IMR-90 (cell line): ENCODE measurements at regions not wholly inside any gene's neighbourhood (a gene's known extent, or its start where the extent isn't known, plus 50 kb on each side); places are given as distances from the start of the nearest gene placed in this dataset.

ENCODE experiments used
- ATAC-seq: fragments of 200-7000 bp; cut with Tn5 transposase; 2 replicates; pipeline ENCODE4 v1.9.1; 2020; ENCODE audit warnings: low read depth, mild to moderate bottlenecking, moderate library complexity
- BruUV-seq: library from RNA; stranded (reverse); fragments of 400-500 nt; replicated peaks from 2 replicates; lab custom pipeline; 2021; lab: Mats Ljungman, UMichigan
- CTCF ChIA-PET: fragments of 300-600 bp; formaldehyde crosslinking; extraction: SDS; loops from one replicate; lab custom pipeline; 2021; ENCODE audit warnings: antibody characterized with exemption; lab: Yijun Ruan, JAX
- POLR2A ChIA-PET: fragments of 300-600 bp; sonication (Branson Sonifier 250); formaldehyde crosslinking; loops from one replicate; lab custom pipeline; 2022; ENCODE audit warnings: antibody characterized with exemption; ENCODE audit not compliant: unreplicated experiment; lab: Charles Lee
- DNase-seq: peaks from one replicate; pipeline ENCODE4 v3.0.0; 2013
- H2AFZ ChIP-seq: replicated peaks from 2 replicates; pipeline ENCODE3; 2013; ENCODE audit warnings: low read length, mild to moderate bottlenecking; ENCODE audit not compliant: poor library complexity
- H2AK5ac ChIP-seq: 2 replicates; pipeline ENCODE4 v1.6.1; 2013; ENCODE audit warnings: low read depth, low read length, inconsistent platforms
- H2AK9ac ChIP-seq: replicated peaks from 2 replicates; pipeline ENCODE3; 2013; ENCODE audit warnings: mild to moderate bottlenecking, low read depth, low read length, moderate library complexity; ENCODE audit not compliant: poor library complexity
- H2BK120ac ChIP-seq: 2 replicates; pipeline ENCODE4 v1.6.1; 2013; ENCODE audit warnings: low read depth, low read length, inconsistent platforms
- H2BK15ac ChIP-seq: 3 replicates; pipeline ENCODE4 v1.6.1; 2013; ENCODE audit warnings: low read depth, low read length, inconsistent platforms
- H2BK20ac ChIP-seq: 2 replicates; pipeline ENCODE4 v1.6.1; 2013; ENCODE audit warnings: low read depth, mild to moderate bottlenecking, inconsistent platforms, low read length, moderate library complexity
- H2BK5ac ChIP-seq: 2 replicates; pipeline ENCODE4 v1.6.1; 2013; ENCODE audit warnings: mild to moderate bottlenecking, low read depth, low read length, inconsistent platforms; ENCODE audit not compliant: poor library complexity, severe bottlenecking
- H3K14ac ChIP-seq: replicated peaks from 2 replicates; pipeline ENCODE4 v1.6.1; 2013; ENCODE audit warnings: low read depth, low read length, inconsistent platforms
- H3K18ac ChIP-seq: 2 replicates; pipeline ENCODE4 v1.6.1; 2013; ENCODE audit warnings: low read depth, low read length, control low read depth
- H3K23ac ChIP-seq: 2 replicates; pipeline ENCODE4 v1.6.1; 2013; ENCODE audit warnings: low read depth, low read length, inconsistent platforms
- H3K27ac ChIP-seq: 2 replicates; pipeline ENCODE4 v1.5.1; 2013; ENCODE audit warnings: mild to moderate bottlenecking, control low read depth, low read length; ENCODE audit not compliant: insufficient read depth
- H3K27me3 ChIP-seq: 2 replicates; pipeline ENCODE4 v1.6.1; 2013; ENCODE audit warnings: low read length; ENCODE audit not compliant: control insufficient read depth, insufficient read depth
- H3K36me3 ChIP-seq: 2 replicates; pipeline ENCODE4 v1.6.1; 2013; ENCODE audit warnings: low read length, mixed read lengths; ENCODE audit not compliant: control insufficient read depth, insufficient read depth
- H3K4ac ChIP-seq: 2 replicates; pipeline ENCODE4 v1.6.1; 2013; ENCODE audit warnings: low read depth, low read length, inconsistent platforms
- H3K4me1 ChIP-seq: 2 replicates; pipeline ENCODE4 v1.6.1; 2013; ENCODE audit warnings: low read length, mixed read lengths; ENCODE audit not compliant: control insufficient read depth, insufficient read depth
- H3K4me2 ChIP-seq: 2 replicates; pipeline ENCODE4 v1.6.1; 2013; ENCODE audit warnings: low read depth, mild to moderate bottlenecking, control low read depth, low read length, moderate library complexity
- H3K4me3 ChIP-seq: 2 replicates; pipeline ENCODE4 v1.5.1; 2013; ENCODE audit warnings: low read depth, mild to moderate bottlenecking, control low read depth, low read length, moderate library complexity; ENCODE audit not compliant: insufficient read depth
- H3K56ac ChIP-seq: 2 replicates; pipeline ENCODE4 v1.6.1; 2013; ENCODE audit warnings: low read length, inconsistent platforms; ENCODE audit not compliant: insufficient read depth; ENCODE audit errors: extremely low read depth
- H3K79me1 ChIP-seq, 2 experiments: 2 replicates each; pipeline ENCODE4 v1.6.1; 2013; ENCODE audit warnings: low read length in 2 of 2, inconsistent platforms in 1 of 2, low read depth in 1 of 2
- H3K9ac ChIP-seq: 2 replicates; pipeline ENCODE4 v1.6.1; 2013; ENCODE audit warnings: low read depth, low read length, control low read depth
- H3K9me1 ChIP-seq: 2 replicates; pipeline ENCODE4 v1.6.1; 2013; ENCODE audit warnings: low read length, inconsistent platforms; ENCODE audit not compliant: insufficient read depth
- H3K9me3 ChIP-seq: 2 replicates; pipeline ENCODE4 v1.6.1; 2013; ENCODE audit warnings: low read length; ENCODE audit not compliant: control insufficient read depth, insufficient read depth
- H4K20me1 ChIP-seq: 2 replicates; pipeline ENCODE4 v1.6.1; 2013; ENCODE audit warnings: low read length, inconsistent platforms; ENCODE audit not compliant: insufficient read depth
- H4K5ac ChIP-seq: 2 replicates; pipeline ENCODE4 v1.6.1; 2013; ENCODE audit warnings: mild to moderate bottlenecking, low read depth, low read length, control low read depth
- H4K8ac ChIP-seq, 2 experiments: 2 replicates each; pipeline ENCODE4 v1.6.1; 2013; ENCODE audit warnings: low read depth in 2 of 2, low read length in 2 of 2, control low read depth in 1 of 2, inconsistent platforms in 1 of 2
- H4K91ac ChIP-seq: 2 replicates; pipeline ENCODE4 v1.6.1; 2013; ENCODE audit warnings: low read depth, low read length, inconsistent platforms; ENCODE audit not compliant: insufficient read depth
- BHLHE40 ChIP-seq: fragments of 150-350 bp; IDR thresholded peaks from 2 replicates; pipeline ENCODE4 v1.6.1; 2016; ENCODE audit warnings: mild to moderate bottlenecking, low read depth, low read length
- CEBPB ChIP-seq: IDR thresholded peaks from 2 replicates; pipeline ENCODE4 v1.6.1; 2012; ENCODE audit warnings: low read depth, low read length, improper control_type of control experiment
- CHD1 ChIP-seq: IDR thresholded peaks from 2 replicates; pipeline ENCODE4 v1.6.1; 2012; ENCODE audit warnings: low read depth, low read length, improper control_type of control experiment
- FOS ChIP-seq: fragments of 150-350 bp; IDR thresholded peaks from 2 replicates; pipeline ENCODE4 v1.6.1; 2016; ENCODE audit warnings: low read depth, low read length
- MAFK ChIP-seq: IDR thresholded peaks from 2 replicates; pipeline ENCODE4 v1.6.1; 2012; ENCODE audit warnings: low read depth, low read length, improper control_type of control experiment
- MAZ ChIP-seq: IDR thresholded peaks from 2 replicates; pipeline ENCODE4 v1.6.1; 2012; ENCODE audit warnings: low read depth, mild to moderate bottlenecking, low read length, improper control_type of control experiment, moderate library complexity, borderline replicate concordance
- MXI1 ChIP-seq: IDR thresholded peaks from 2 replicates; pipeline ENCODE4 v1.6.1; 2012; ENCODE audit warnings: low read depth, mild to moderate bottlenecking, low read length, moderate library complexity, borderline replicate concordance
- NFE2L2 ChIP-seq: fragments of 150-350 bp; IDR thresholded peaks from 2 replicates; pipeline ENCODE4 v1.6.1; 2016; ENCODE audit warnings: low read depth, mild to moderate bottlenecking, low read length
- POLR2A ChIP-seq: IDR thresholded peaks from 2 replicates; pipeline ENCODE4 v1.6.1; 2012; ENCODE audit warnings: mild to moderate bottlenecking, low read depth, low read length
- RAD21 ChIP-seq: IDR thresholded peaks from 2 replicates; pipeline ENCODE4 v1.6.1; 2012; ENCODE audit warnings: low read length, improper control_type of control experiment
- RCOR1 ChIP-seq: IDR thresholded peaks from 2 replicates; pipeline ENCODE4 v1.6.1; 2012; ENCODE audit warnings: mild to moderate bottlenecking, low read length, improper control_type of control experiment; ENCODE audit not compliant: insufficient replicate concordance
- RFX5 ChIP-seq: IDR thresholded peaks from 2 replicates; pipeline ENCODE4 v1.8.0; 2012; ENCODE audit warnings: low read depth, mild to moderate bottlenecking, low read length, moderate library complexity
- SMC3 ChIP-seq: fragments of 150-350 bp; IDR thresholded peaks from 2 replicates; pipeline ENCODE4 v1.6.1; 2016; ENCODE audit warnings: low read depth, mild to moderate bottlenecking, antibody characterized with exemption, low read length, moderate library complexity
- WGBS, 2 experiments: methylation state at CpG; one replicate each; pipeline versions ENCODE4 v1.1.5 to v1.1.7; 2013; ENCODE audit warnings: missing lambda C conversion rate in 2 of 2; ENCODE audit not compliant: insufficient read length in 1 of 2; ENCODE audit errors: extremely low coverage in 2 of 2; 5-methylcytosine and 5-hydroxymethylcytosine counted together
- dilution Hi-C: fragments of 300-500 bp; cut with HindIII; formaldehyde crosslinking; loops from one replicate; pipeline ENCODE4 v1.14.3; 2018; ENCODE audit warnings: low sequenced_read_pairs; ENCODE audit not compliant: unreplicated experiment
- in situ Hi-C: fragments of 300-500 bp; cut with MboI; formaldehyde crosslinking; loops from 3 replicates; pipeline ENCODE4 v1.14.3; 2019; ENCODE audit warnings: low sequenced_read_pairs, inconsistent platforms, mixed read lengths
- intact Hi-C: fragments of 100-400 bp; cut with micrococcal nuclease; formaldehyde crosslinking; loops from 2 replicates; pipeline ENCODE4 v1.10.0; 2022
- TF ChIP-seq, protein P1 (sequence below): conservative IDR thresholded peaks from 2 replicates; pipeline ENCODE4 v1.5.1; 2012; ENCODE audit warnings: mild to moderate bottlenecking, low read depth, low read length, improper control_type of control experiment
- TF ChIP-seq, protein P2 (sequence below): fragments of 150-350 bp; IDR thresholded peaks from 2 replicates; pipeline ENCODE4 v1.6.1; 2016; ENCODE audit warnings: low read depth, mild to moderate bottlenecking, low read length, moderate library complexity, borderline replicate concordance
- TF ChIP-seq, protein P3 (sequence below): fragments of 150-350 bp; IDR thresholded peaks from 2 replicates; pipeline ENCODE4 v1.6.1; 2017; ENCODE audit warnings: mild to moderate bottlenecking, antibody characterized with exemption, low read length, low read depth

DNA sequence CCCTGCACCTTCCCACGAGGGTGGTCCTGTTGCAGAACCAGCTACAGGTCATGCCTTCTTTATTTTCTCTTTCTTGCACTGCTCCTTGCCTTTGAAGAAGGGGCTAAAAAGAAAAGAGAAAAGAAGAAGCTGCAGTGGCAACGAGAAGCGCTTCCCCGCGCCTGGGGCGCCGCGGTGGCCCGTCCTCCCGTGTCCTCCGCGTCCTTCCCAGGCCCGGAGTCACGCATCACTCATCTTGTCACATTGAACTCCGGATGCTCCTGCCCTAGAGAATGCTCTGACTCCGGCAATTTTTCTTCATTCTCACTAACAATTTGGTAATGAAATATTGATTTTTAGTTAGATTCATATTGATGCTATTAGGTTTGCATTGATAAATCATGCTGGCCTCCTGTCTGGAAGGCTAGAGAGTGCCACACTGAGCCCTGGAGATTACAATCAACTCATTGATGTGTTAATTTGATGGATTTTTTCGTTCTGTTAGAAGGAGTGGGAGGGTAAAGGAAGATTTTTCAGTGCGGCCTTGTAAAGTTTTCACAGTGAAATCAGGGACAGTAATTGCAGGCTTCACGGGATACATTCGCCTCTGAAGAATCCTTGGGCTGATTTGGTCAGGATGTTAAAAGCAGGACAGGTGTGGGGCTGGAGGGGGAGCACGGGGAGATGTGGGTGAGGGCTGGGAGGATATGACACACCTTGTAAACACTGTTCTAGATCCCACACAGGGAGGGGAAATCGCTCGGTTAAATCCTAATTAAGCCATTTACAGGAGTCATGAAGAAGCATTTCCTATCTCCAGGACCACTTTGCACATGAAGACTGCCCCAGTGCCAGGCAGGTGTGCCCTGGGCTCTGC, 349.3 kb downstream of the ZNF516 start:
- no peak for DNase-seq
- dilution Hi-C loops (no loop called here), in situ Hi-C loops (no loop called here), intact Hi-C loops (no loop called here)
- H2AFZ ChIP-seq, result no peak overlapping the region
- no peak for TF ChIP-seq BHLHE40
- no peak for TF ChIP-seq CEBPB
- no peak for TF ChIP-seq RFX5
- no peak for TF ChIP-seq MAZ
- TF ChIP-seq SMC3, result no peak
- TF ChIP-seq, protein P1, sequence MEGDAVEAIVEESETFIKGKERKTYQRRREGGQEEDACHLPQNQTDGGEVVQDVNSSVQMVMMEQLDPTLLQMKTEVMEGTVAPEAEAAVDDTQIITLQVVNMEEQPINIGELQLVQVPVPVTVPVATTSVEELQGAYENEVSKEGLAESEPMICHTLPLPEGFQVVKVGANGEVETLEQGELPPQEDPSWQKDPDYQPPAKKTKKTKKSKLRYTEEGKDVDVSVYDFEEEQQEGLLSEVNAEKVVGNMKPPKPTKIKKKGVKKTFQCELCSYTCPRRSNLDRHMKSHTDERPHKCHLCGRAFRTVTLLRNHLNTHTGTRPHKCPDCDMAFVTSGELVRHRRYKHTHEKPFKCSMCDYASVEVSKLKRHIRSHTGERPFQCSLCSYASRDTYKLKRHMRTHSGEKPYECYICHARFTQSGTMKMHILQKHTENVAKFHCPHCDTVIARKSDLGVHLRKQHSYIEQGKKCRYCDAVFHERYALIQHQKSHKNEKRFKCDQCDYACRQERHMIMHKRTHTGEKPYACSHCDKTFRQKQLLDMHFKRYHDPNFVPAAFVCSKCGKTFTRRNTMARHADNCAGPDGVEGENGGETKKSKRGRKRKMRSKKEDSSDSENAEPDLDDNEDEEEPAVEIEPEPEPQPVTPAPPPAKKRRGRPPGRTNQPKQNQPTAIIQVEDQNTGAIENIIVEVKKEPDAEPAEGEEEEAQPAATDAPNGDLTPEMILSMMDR, result no peak
- no peak for TF ChIP-seq CHD1
- no peak for TF ChIP-seq RAD21
- TF ChIP-seq, protein P2, sequence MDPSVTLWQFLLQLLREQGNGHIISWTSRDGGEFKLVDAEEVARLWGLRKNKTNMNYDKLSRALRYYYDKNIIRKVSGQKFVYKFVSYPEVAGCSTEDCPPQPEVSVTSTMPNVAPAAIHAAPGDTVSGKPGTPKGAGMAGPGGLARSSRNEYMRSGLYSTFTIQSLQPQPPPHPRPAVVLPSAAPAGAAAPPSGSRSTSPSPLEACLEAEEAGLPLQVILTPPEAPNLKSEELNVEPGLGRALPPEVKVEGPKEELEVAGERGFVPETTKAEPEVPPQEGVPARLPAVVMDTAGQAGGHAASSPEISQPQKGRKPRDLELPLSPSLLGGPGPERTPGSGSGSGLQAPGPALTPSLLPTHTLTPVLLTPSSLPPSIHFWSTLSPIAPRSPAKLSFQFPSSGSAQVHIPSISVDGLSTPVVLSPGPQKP, result no peak
- no peak for TF ChIP-seq FOS
- TF ChIP-seq, protein P3, sequence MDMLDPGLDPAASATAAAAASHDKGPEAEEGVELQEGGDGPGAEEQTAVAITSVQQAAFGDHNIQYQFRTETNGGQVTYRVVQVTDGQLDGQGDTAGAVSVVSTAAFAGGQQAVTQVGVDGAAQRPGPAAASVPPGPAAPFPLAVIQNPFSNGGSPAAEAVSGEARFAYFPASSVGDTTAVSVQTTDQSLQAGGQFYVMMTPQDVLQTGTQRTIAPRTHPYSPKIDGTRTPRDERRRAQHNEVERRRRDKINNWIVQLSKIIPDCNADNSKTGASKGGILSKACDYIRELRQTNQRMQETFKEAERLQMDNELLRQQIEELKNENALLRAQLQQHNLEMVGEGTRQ, result no peak
- TF ChIP-seq NFE2L2, result no peak
- TF ChIP-seq RCOR1, result no peak
- TF ChIP-seq POLR2A, result no peak
- TF ChIP-seq MAFK, result no peak
- TF ChIP-seq MXI1, result no peak
- no peak overlapping the region for H2BK5ac ChIP-seq
- no peak overlapping the region for H4K5ac ChIP-seq
- no peak overlapping the region for H3K4me3 ChIP-seq
- H3K18ac ChIP-seq, result no peak overlapping the region
- no peaks in the 10 kb centered on the region for H3K4me1 ChIP-seq
- no peaks in the 10 kb centered on the region for H3K36me3 ChIP-seq
- H3K56ac ChIP-seq, result no peak overlapping the region
- no peak overlapping the region for H3K9ac ChIP-seq
- H3K27ac ChIP-seq, result no peak overlapping the region
- H4K91ac ChIP-seq, result no peak overlapping the region
- H4K8ac ChIP-seq, result no peak overlapping the region
- no peak overlapping the region for H2BK15ac ChIP-seq
- WGBS, 2 experiments, result 46% methylated on average over 13 of the region's 23 CpGs; no CpG with 5 or more reads in 1 of the 2 experiments
- H3K9me1 ChIP-seq, result no peaks in the 10 kb centered on the region
- H3K4me2 ChIP-seq, result no peak overlapping the region
- no peak overlapping the region for H2AK9ac ChIP-seq
- no peak overlapping the region for H2AK5ac ChIP-seq
- H3K9me3 ChIP-seq, result peaks cover 10% of the 10 kb centered on the region
- H2BK120ac ChIP-seq, result no peak overlapping the region
- BruUV-seq, result no TSS peak
- H3K23ac ChIP-seq, result no peak overlapping the region
- no peaks in the 10 kb centered on the region for H3K27me3 ChIP-seq
- ChIA-PET CTCF (no interaction called here), POLR2A (no interaction called here)
- no peaks in the 10 kb centered on the region for H3K79me1 ChIP-seq
- no peak overlapping the region for H3K14ac ChIP-seq
- H3K4ac ChIP-seq, result no peak overlapping the region
- H4K20me1 ChIP-seq, result no peaks in the 10 kb centered on the region
- ATAC-seq, result no peak
- no peak overlapping the region for H2BK20ac ChIP-seq
